Kidney (tissue), 13 donors: ENCODE measurements at regions not wholly inside any gene's neighbourhood (a gene's known extent, or its start where the extent isn't known, plus 50 kb on each side); places are given as distances from the start of the nearest gene placed in this dataset.
"Not testable (repeated sequence)": the region's sequence is repeated elsewhere in the genome, so short reads cannot be mapped to it uniquely, and the experiment has no call there.

Experiments used
- DNase-seq, 5 donors: peaks; one replicate each; pipeline ENCODE4 v3.0.0-alpha.2; 2013 to 2020
- FAIRE-seq: peaks from 2 replicates; lab custom pipeline; 2012; peaks lifted over from hg19 to GRCh38; lab: Jason Lieb, UNC
- H3K27ac ChIP-seq, 2 donors: one replicate each; pipeline ENCODE4 v1.7.0; 2013; ENCODE audit warnings: low read depth in 2 of 2, low read length in 2 of 2, inconsistent platforms in 1 of 2
- H3K27me3 ChIP-seq: one replicate; pipeline ENCODE4 v1.7.1; 2013; ENCODE audit warnings: low read length, inconsistent platforms; ENCODE audit not compliant: control insufficient read depth, insufficient read depth
- H3K36me3 ChIP-seq, 3 donors: one replicate each; pipeline versions ENCODE4 v1.7.0 to v1.7.1; 2013; ENCODE audit warnings: low read length in 3 of 3, control low read depth in 1 of 3, inconsistent platforms in 1 of 3; ENCODE audit not compliant: insufficient read depth in 3 of 3, control insufficient read depth in 2 of 3
- H3K4me1 ChIP-seq, 3 donors: one replicate each; pipeline versions ENCODE4 v1.7.0 to v1.7.1; 2013; ENCODE audit warnings: low read length in 3 of 3, inconsistent platforms in 1 of 3, low read depth in 1 of 3; ENCODE audit not compliant: control insufficient read depth in 2 of 3, insufficient read depth in 2 of 3
- H3K4me3 ChIP-seq, 3 donors: one replicate each; pipeline versions ENCODE4 v1.7.0 to v1.8.1; 2013; ENCODE audit warnings: low read length in 3 of 3, control low read depth in 1 of 3, inconsistent platforms in 1 of 3
- H3K9ac ChIP-seq, 3 donors: one replicate each; pipeline versions ENCODE4 v1.7.0 to v1.7.1; 2013; ENCODE audit warnings: low read length in 3 of 3, control low read depth in 1 of 3, inconsistent platforms in 1 of 3
- H3K9me3 ChIP-seq, 3 donors: one replicate each; pipeline versions ENCODE4 v1.7.0 to v1.7.1; 2013; ENCODE audit warnings: low read length in 3 of 3, control low read depth in 1 of 3, inconsistent platforms in 1 of 3; ENCODE audit not compliant: control insufficient read depth in 2 of 3, insufficient read depth in 1 of 3
- intact Hi-C: fragments of 100-400 bp; cut with DNase I; formaldehyde crosslinking; loops from one replicate; pipeline ENCODE4 v1.11.1; 2022
- TF ChIP-seq, protein P1 (sequence below): IDR thresholded peaks from 3 replicates; pipeline ENCODE4 v1.5.1; 2012; ENCODE audit warnings: mild to moderate bottlenecking, moderate library complexity, borderline replicate concordance; ENCODE audit not compliant: insufficient read depth; ENCODE audit errors: extremely low read depth
- donor health status: control.
- donor health status: control.
- donor health status: control.
- donor health status: control.
- donor health status: control.
- donor health status: DM: yes; HTN: yes; CAD: no.
- donor health status: Normal renal cell carcinoma (clear cell type).

DNA sequence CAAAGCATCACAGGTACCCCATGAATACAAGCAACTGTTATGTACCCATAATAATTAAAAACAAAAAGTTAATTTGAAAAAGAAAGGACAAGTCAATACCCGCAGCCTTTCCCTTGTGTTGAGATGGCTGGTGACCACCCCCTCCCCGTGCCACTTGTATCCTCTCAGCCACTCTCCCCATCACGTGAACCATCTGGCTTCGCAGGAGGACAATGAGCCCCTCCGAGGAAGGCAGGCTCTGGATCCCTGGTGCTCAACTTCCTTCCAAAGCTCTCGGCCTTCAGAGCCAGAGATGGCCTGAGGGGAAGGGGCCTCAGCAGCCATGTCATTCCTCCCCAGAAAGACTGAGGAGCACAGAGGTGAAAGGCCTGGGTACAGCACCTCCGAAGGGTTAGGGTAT is 120.4 kb upstream of the RAB4A start:
- intact Hi-C loops: no loop called here
- FAIRE-seq: no peak

GRCh38 chr1:229151412-229151811 is 119.5 kb upstream of the RAB4A start:
- H3K27me3 ChIP-seq, H3K9me3 ChIP-seq, DNase-seq, H3K36me3 ChIP-seq, H3K4me1 ChIP-seq, H3K9ac ChIP-seq, intact Hi-C loops, FAIRE-seq, H3K27ac ChIP-seq, H3K4me3 ChIP-seq: not testable (repeated sequence)

More for the DNA sequence above, 120.4 kb upstream of the RAB4A start:
- no peaks in the 10 kb centered on the region for H3K36me3 ChIP-seq
- peaks cover 6% of the 10 kb centered on the region for H3K27me3 ChIP-seq
- peaks cover 0 to 9% (median 0%) of the 10 kb centered on the region in 3 donors for H3K4me1 ChIP-seq
- H3K9ac ChIP-seq: no peak overlapping the region
- TF ChIP-seq, protein P1, sequence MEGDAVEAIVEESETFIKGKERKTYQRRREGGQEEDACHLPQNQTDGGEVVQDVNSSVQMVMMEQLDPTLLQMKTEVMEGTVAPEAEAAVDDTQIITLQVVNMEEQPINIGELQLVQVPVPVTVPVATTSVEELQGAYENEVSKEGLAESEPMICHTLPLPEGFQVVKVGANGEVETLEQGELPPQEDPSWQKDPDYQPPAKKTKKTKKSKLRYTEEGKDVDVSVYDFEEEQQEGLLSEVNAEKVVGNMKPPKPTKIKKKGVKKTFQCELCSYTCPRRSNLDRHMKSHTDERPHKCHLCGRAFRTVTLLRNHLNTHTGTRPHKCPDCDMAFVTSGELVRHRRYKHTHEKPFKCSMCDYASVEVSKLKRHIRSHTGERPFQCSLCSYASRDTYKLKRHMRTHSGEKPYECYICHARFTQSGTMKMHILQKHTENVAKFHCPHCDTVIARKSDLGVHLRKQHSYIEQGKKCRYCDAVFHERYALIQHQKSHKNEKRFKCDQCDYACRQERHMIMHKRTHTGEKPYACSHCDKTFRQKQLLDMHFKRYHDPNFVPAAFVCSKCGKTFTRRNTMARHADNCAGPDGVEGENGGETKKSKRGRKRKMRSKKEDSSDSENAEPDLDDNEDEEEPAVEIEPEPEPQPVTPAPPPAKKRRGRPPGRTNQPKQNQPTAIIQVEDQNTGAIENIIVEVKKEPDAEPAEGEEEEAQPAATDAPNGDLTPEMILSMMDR: no peak
- H3K9me3 ChIP-seq: no peaks in the 10 kb centered on the region
- no peak overlapping the region for H3K4me3 ChIP-seq
- no peak for DNase-seq
- no peak overlapping the region for H3K27ac ChIP-seq

DNA sequence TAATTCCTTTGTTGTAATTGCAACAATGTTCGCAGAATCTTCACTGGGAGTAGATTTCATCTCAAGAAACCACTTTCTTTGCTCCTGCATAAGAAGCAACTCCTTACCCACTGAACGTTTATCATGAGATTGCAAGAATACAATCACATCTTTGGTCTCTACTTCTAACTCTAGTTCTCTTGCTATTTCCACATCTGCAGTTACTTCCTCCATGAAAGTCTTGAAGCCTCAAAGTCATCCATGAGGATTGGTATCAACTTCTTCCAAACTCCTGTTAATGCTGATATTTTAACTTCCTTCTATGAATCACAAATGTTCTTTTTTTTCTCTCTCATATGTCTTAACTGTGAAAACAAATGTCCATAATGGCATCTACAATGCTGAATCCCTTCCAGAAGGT is 118.6 kb upstream of the RAB4A start:
- H3K27me3 ChIP-seq: peaks cover 3% of the 10 kb centered on the region
- H3K9ac ChIP-seq: no peak overlapping the region
- no peak overlapping the region for H3K4me3 ChIP-seq
- no peak overlapping the region for H3K27ac ChIP-seq
- FAIRE-seq (no peak), DNase-seq (no peak)
- no peaks in the 10 kb centered on the region for H3K9me3 ChIP-seq
- no peaks in the 10 kb centered on the region for H3K36me3 ChIP-seq
- peaks cover 0 to 8% (median 0%) of the 10 kb centered on the region in 3 donors for H3K4me1 ChIP-seq
- TF ChIP-seq, protein P1: no peak
- intact Hi-C loops: no loop called here

GRCh38 chr1:229153955-229154548 is 116.9 kb upstream of the RAB4A start:
- H3K27me3 ChIP-seq: no peaks in the 10 kb centered on the region
- DNase-seq: no peak
- no peak overlapping the region for H3K27ac ChIP-seq
- H3K4me3 ChIP-seq: no peak overlapping the region
- H3K4me1 ChIP-seq: peaks cover 0 to 2% (median 0%) of the 10 kb centered on the region in 3 donors
- intact Hi-C loops: no loop called here
- no peaks in the 10 kb centered on the region for H3K36me3 ChIP-seq
- FAIRE-seq: no peak
- no peak overlapping the region for H3K9ac ChIP-seq
- TF ChIP-seq, protein P1: no peak
- H3K9me3 ChIP-seq: no peaks in the 10 kb centered on the region
